SK-N-SH treated with all-trans-retinoic acid at 6 μM for 48 hours (cell line): ENCODE measurements at regions not wholly inside any gene's neighbourhood (a gene's known extent, or its start where the extent isn't known, plus 50 kb on each side); places are given as distances from the start of the nearest gene placed in this dataset.

Source experiments
- ARNTL ChIP-seq: fragments of 450-650 bp; formaldehyde crosslinking; IDR thresholded peaks from 2 replicates; pipeline ENCODE4 v1.5.0; 2020; ENCODE audit warnings: low read depth, mild to moderate bottlenecking, moderate library complexity, borderline replicate concordance
- OSR1 ChIP-seq: fragments of 250-450 bp; sonication (Bioruptor Pico); IDR thresholded peaks from 2 replicates; pipeline ENCODE4 v1.8.0; 2022; ENCODE audit warnings: moderate library complexity, mild to moderate bottlenecking, inconsistent platforms
- RARB ChIP-seq: fragments of 250-450 bp; sonication (Bioruptor Pico); IDR thresholded peaks from 2 replicates; pipeline ENCODE4 v1.8.0; 2021; ENCODE audit warnings: mild to moderate bottlenecking, moderate library complexity
- TF ChIP-seq, protein P1 (sequence below): fragments of 250-450 bp; sonication (Bioruptor Pico); IDR thresholded peaks from 2 replicates; pipeline ENCODE4 v1.5.0; 2020; ENCODE audit warnings: mild to moderate bottlenecking, moderate library complexity

DNA sequence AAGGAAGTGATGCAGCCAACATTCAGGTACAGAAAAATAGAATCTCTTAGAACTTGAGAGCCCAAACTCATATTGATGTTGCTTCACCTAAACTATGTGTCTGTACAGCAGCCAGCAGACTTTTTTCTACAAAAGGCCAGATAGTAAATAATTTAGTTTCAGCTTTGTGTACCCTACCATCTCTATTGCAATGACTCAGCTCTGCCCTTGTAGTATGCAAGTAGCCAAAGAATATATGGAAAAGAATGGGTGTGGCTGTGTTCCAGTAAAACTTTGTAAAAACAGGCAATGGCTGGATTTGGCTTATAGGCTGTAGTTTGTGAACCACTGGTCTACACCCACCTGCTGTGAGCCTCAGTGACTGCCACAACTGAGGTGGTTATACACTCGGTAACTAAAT, 392.5 kb upstream of the RARB start:
- TF ChIP-seq OSR1 (CRISPR knock-in tag), result no peak
- TF ChIP-seq, protein P1, sequence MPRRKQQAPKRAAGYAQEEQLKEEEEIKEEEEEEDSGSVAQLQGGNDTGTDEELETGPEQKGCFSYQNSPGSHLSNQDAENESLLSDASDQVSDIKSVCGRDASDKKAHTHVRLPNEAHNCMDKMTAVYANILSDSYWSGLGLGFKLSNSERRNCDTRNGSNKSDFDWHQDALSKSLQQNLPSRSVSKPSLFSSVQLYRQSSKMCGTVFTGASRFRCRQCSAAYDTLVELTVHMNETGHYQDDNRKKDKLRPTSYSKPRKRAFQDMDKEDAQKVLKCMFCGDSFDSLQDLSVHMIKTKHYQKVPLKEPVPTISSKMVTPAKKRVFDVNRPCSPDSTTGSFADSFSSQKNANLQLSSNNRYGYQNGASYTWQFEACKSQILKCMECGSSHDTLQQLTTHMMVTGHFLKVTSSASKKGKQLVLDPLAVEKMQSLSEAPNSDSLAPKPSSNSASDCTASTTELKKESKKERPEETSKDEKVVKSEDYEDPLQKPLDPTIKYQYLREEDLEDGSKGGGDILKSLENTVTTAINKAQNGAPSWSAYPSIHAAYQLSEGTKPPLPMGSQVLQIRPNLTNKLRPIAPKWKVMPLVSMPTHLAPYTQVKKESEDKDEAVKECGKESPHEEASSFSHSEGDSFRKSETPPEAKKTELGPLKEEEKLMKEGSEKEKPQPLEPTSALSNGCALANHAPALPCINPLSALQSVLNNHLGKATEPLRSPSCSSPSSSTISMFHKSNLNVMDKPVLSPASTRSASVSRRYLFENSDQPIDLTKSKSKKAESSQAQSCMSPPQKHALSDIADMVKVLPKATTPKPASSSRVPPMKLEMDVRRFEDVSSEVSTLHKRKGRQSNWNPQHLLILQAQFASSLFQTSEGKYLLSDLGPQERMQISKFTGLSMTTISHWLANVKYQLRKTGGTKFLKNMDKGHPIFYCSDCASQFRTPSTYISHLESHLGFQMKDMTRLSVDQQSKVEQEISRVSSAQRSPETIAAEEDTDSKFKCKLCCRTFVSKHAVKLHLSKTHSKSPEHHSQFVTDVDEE (CRISPR knock-in tag), result no peak
- TF ChIP-seq ARNTL (CRISPR knock-in tag), result no peak
- TF ChIP-seq RARB (CRISPR knock-in tag), result no peak
